ENCODE measurements at regions not wholly inside any gene's neighbourhood (a gene's known extent, or its start where the extent isn't known, plus 50 kb on each side); places are given as distances from the start of the nearest gene placed in this dataset.
"Not testable (repeated sequence)": the region's sequence is repeated elsewhere in the genome, so short reads cannot be mapped to it uniquely, and the experiment has no call there.

DNA sequence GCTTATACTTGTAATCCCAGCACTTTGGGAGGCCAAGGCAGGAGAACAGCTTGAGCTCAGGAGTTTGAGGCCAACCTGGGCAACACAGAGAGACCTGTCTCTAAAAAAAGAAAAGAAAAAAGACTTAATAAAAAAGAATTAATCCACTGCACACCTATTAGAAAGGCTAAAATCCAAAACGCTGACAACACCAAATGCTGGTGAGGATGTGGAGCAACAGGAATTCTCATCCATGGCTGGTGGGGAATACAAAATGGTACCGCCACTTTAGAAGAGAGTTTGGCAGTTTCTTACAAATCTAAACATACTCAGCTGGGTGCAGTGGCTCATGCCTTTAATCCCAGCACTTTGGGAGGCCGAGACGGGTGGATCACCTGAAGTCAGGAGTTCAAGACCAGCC lies 110.0 kb upstream of the NDUFV2 start:
- DNase-seq (ENCODE audit: low read depth), result not testable (repeated sequence)

- DNase-seq (ENCODE audit: low read depth), result no peak
Observed at GRCh38 chr18:8994603-8995002, 107.9 kb upstream of the NDUFV2 start.

- DNase-seq (ENCODE audit: low read depth), result no peak
Observed at GRCh38 chr18:8995096-8995495, 107.4 kb upstream of the NDUFV2 start.

DNA sequence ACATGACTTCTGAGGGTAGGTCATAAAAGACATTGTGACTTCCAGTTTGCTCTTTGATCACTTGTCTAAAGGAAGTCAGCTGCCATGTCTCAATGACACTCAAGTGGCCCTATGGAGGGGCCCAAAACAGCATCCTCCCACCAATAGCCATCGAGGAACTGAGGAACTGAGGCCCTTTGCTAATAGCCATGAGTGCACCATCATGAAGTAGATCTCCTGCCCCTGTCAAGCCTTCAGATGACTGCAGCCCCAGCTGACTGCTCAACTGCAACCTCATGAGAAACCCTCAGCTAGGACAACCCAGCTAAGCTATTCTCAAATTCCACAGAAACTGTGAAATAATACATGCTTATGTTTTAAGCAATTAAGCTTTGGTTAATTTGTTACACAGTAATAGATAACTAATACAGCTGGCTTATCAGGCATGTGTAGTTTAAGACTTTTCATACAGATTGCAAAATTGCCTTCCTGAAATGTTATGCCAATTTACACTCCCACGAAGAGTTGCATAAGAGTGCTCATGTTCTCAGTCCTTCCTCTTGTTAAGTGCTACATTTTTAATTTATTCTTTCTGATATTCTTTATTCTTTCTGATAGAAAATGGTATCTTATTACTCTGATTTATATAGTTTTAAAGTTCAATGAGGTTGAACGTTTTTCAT lies 105.6 kb upstream of the NDUFV2 start:
- DNase-seq (ENCODE audit: low read depth), result no peak

DNA sequence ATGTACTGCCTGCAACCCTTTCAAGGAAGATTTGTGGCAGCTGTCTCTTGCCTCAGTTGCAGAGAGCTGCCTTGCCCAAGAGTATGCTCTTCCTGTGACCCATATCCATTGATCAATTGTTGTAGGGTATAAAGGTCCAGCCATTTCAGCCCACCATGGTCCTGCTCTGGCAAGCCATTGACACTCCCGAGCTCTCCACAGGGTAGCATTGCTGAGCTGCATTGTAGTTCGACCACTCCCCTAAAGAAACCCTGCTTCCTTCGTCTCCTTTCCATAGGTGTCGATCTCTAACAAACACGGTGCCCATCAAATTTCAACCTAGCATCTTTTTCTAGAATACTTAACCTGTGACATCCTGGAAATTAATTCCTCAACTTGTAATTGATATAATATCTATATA lies 104.9 kb upstream of the NDUFV2 start:
- DNase-seq (ENCODE audit: low read depth), result no peak

DNA sequence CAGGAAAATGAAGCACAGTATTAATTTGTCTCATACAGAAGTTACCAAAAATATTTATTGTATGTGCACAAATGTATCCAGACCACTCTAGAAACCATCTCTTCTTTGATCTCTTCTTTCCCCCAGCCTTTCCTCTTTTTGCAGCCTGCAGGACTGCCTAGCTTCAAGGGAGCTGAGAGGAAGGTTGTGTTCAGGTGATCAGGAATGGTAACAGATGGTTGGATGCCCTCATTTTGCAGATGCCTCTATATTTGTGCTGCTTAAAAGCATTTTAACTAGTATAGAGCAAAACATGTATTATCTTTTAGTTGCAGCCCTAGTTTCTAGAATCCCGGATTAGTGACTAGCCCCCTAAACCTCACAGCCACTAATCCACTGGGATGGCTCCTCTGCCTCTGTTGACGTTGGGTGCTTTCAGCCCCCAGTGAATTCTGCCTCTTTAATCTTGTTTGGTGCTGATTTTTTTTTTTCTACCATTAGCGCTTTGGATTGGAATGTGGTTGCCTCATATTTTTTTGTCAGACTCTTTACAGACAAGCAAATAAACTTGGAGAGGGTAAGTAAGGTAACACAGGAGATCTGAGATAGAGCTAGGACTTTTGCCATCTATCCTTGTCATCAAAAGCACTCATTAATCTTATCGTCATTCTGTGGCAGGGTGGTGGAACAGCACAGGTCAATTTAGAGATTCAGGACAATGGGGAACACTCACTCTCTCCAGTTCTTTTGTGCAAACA lies 103.8 kb upstream of the NDUFV2 start:
- no peak for DNase-seq (ENCODE audit: low read depth)

- no peak for DNase-seq (ENCODE audit: low read depth)
Observed at GRCh38 chr18:8999872-9000271, 102.6 kb upstream of the NDUFV2 start.

DNA sequence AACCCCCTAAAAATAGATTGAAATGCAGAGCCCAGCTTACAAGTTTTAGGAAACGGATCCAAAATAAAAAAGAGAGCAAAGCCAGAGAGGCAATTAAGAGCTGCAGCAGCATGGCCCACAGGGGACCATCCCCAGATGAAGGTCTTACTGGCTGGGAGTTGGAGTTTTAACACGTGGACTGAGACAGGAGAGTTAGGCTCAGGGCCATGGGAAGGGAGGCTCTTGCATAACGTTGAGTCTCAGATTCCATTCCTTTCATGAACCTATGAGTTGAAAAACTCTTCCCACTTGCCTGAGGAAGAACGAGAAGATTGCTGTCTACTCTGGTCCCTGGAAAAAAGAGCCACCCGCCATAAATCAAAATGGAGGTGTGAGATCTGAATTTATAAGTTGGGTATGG lies 101.8 kb upstream of the NDUFV2 start:
- DNase-seq (ENCODE audit: low read depth), result no peak

DNA sequence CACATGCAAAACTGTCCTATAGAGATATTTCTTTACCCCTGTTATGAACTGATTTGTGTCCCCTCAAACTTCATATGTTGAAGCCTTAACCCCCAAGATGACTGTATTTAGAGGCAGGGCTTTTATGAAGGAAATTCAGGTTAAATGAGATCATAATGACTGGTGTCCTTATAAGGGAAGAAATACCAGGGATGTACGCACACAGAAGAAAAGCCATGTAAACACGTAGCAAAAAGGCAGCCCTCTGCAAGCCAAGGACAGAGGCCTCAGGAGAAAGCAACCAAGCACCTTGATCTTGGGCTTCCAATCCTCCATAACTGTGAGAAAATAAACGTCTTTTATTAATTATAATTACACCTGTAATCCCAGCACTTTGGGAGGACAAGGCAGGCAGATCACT lies 101.3 kb upstream of the NDUFV2 start:
- no peak for DNase-seq (ENCODE audit: low read depth)

DNA sequence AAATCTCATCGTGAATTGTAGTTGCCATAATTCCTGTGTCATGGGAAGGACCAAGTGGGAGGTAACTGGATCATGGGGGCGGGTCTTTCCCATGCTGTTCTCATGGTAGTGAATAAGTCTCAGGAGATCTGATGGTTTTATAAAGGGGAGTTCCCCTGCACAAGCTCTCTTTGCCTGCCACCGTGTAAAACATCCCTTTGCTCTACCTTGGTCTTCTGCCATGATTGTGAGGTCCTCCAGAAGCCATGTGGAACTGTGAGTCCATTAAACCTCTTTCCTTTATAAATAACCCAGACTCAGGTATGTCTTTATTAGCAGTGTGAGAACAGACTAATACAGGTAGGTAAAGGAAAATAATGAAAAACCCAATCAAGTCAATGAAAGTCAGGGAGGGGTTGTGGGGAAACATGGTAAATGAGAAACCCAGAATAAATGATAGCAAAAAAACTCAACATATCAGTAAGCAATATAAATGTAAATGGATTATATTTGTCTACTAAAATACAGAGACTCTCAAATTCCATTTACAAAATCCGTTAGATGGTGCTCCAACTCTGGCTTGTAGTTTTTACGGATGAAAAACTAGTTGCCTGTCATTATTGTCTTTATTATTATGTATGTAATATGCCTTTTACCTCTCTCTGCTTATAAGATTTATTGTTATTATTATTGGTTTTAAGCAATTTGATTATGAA lies 98.9 kb upstream of the NDUFV2 start:
- no peak for DNase-seq (ENCODE audit: low read depth)

DNA sequence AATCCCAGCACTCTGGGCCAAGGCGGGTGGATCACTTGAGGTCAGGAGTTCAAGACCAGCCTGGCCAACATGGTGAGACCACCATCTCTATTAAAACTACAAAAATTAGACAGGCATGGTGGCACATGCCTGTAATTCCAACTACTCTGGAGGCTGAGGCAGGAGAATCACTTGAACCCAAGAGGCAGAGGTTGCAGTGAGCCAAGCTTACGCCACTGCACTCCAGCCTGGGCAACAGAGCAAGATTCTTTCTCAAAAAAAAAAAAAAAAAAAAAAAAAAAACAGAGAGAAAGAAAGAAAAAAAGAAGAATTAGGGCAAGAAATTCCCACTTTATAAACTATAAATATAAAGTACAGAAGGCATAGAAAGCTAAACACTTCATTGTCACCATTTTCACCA lies 98.2 kb upstream of the NDUFV2 start:
- DNase-seq (ENCODE audit: low read depth), result not testable (repeated sequence)

GRCh38 chr18:9007700-9008099 lies 94.8 kb upstream of the NDUFV2 start:
- not testable (repeated sequence) for DNase-seq (ENCODE audit: low read depth)

GRCh38 chr18:9008200-9008708 lies 94.2 kb upstream of the NDUFV2 start:
- DNase-seq (ENCODE audit: low read depth), result no peak

DNA sequence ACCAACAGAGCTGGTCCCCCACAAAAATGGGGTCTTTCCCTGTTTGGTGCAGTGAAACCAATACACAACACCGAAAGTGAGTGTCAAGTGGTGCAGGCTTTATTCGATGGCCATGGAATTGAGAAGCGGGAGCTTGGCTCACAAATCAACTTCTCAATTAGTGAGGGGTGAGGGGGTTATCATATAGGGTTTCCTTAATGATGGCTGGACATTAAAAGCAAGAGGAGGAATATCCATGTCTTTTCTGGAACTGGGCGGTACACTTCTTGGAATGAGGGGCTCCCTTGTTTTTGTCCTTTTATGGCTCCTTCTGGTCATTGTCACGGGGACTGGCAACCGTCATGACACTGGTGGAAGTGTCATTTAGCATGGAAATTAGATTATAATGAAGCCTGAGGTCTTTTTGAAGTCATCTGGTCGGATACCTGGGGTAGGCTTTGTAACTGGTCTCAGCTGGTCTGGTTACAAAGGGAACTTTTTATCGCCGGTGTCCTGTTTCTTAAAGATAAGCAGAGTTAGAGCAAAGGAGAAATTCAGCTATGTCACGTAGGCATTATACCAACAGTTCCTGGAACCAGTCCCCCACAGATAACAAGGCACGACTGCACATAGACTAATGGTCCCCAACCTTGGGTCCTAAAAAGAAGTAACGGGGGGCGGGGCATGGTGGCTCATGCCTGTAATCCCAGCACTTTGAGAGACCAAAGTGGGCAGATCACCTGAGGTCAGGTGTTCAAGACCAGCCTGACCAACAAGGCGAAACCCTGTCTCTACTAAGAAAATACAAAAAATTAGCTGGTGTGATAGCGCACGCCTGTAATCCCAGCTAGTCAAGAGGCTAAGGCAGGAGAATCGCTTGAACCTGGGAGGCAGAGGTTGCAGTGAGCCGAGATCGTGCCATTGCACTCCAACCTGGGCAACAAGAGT lies 93.5 kb upstream of the NDUFV2 start:
- DNase-seq (ENCODE audit: low read depth), result no peak

DNA sequence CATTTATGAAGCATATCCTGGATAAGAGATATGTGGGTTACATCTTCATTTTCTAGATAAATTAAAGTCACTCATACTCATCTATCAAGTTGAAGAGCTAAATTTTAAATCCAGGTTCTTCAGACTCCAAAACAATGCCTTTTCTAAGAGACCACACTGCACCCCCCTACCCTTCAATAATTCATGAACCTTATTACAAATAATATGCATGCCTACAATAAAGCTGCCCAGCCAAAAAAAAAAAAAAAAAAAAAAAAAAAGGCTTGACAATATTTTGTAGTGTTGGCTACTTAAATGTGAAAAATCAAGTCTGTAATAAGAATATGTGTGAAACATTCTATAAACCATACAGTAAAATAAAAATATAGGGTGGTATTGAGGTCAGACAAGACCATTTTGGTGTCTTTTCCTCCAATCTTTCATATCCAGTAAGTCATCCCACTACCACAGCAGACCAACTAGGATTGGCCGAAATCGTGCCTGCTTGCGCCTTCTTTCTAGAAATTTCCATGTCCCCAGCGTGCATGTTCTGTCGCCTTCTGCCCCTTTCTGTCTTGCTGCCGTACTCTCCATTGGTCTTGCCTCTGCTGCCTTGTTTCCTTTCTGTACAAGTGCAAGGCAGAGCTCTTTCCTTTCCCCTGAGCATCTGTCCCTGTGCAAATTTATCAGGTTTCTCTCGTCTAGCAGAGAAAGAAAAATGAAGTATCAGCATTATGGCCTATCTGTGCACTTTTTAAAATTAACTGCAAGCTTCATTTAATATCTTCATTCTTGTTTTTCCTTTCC lies 92.6 kb upstream of the NDUFV2 start:
- no peak for DNase-seq (ENCODE audit: low read depth)

- no peak for DNase-seq (ENCODE audit: low read depth)
Observed at GRCh38 chr18:9011431-9011830, 91.1 kb upstream of the NDUFV2 start.

GRCh38 chr18:9013926-9014373 lies 88.5 kb upstream of the NDUFV2 start:
- DNase-seq (ENCODE audit: low read depth), result no peak

GRCh38 chr18:9015689-9016088 lies 86.8 kb upstream of the NDUFV2 start:
- no peak for DNase-seq (ENCODE audit: low read depth)

DNA sequence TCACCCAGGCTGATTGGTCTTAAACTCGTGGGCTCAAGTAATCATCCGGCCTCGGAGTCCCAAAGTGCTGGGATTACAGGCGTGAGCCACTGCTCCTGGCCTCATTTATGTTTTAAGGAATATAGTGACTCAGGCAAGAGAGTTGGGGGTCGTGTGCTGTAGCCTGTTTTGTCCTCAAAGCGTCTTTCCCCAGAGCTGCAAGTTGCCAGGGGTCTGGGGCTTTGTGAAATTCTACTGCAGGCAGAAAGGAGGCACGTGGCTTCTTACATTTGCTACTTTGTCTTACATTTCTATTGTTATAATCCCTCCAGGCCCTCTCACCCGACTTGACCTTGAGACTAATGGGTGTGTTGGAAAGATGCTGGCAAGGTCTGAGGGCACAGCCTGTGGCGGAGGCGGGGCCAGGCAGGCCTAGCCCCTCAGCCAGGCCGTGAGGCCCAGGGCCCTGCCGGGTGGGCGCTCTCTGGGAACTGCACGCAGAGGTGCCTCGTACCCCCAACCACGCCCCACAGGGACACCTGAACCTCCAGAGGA lies 85.8 kb upstream of the NDUFV2 start:
- DNase-seq (ENCODE audit: low read depth), result no peak

- peak; percentile 70 for DNase-seq (ENCODE audit: low read depth)
Observed at GRCh38 chr18:9017167-9017904, 85.2 kb upstream of the NDUFV2 start.

Measured in GM04503 (cell line).